GM12878 (cell line): ENCODE measurements at regions not wholly inside any gene's neighbourhood (a gene's known extent, or its start where the extent isn't known, plus 50 kb on each side); places are given as distances from the start of the nearest gene placed in this dataset.
"Not testable (repeated sequence)": the region's sequence is repeated elsewhere in the genome, so short reads cannot be mapped to it uniquely, and the experiment has no call there.

Experiments
- ATAC-seq: fragments of 200-7000 bp; cut with Tn5 transposase; 3 replicates; pipeline ENCODE4 v1.9.1; 2020; ENCODE audit warnings: mild to moderate bottlenecking, moderate library complexity
- BruUV-seq: library from RNA; stranded (reverse); fragments of 400-500 nt; replicated peaks from 2 replicates; lab custom pipeline; 2021; lab: Mats Ljungman, UMichigan
- CTCF ChIA-PET: fragments of 300-600 bp; sonication (Branson Sonifier 250); formaldehyde crosslinking; extraction: SDS; loops from one replicate; lab custom pipeline; 2021; ENCODE audit warnings: inconsistent platforms; lab: Yijun Ruan, JAX
- POLR2A ChIA-PET: fragments of 350-600 bp; formaldehyde crosslinking; extraction: SDS; loops from one replicate; lab custom pipeline; 2021; ENCODE audit warnings: inconsistent platforms; lab: Charles Lee
- RAD21 ChIA-PET: fragments of 300-600 bp; sonication (Branson Sonifier 250); formaldehyde crosslinking; loops from one replicate; lab custom pipeline; 2023; ENCODE audit warnings: antibody characterized with exemption; ENCODE audit not compliant: unreplicated experiment; lab: Charles Lee
- SMC1A ChIA-PET: fragments of 300-600 bp; sonication (Branson Sonifier 250); formaldehyde crosslinking; loops from one replicate; lab custom pipeline; 2023; ENCODE audit not compliant: unreplicated experiment, uncharacterized antibody; lab: Charles Lee
- DNase-seq: peaks from one replicate; pipeline ENCODE4 v3.0.0-alpha.2; 2011; ENCODE audit warnings: low read depth, low spot score
- FAIRE-seq: peaks from 3 replicates; lab custom pipeline; 2011; peaks lifted over from hg19 to GRCh38; lab: Jason Lieb, UNC
- H2AFZ ChIP-seq: 2 replicates; pipeline ENCODE4 v1.6.0; 2011; ENCODE audit warnings: low read depth, low read length, control low read depth; ENCODE audit not compliant: control insufficient read depth
- H3K27ac ChIP-seq: 2 replicates; pipeline ENCODE4 v1.5.1; 2011; ENCODE audit warnings: control low read depth; ENCODE audit not compliant: control insufficient read depth, insufficient read depth
- H3K27me3 ChIP-seq, 2 experiments: replicated peaks in 1 of 2; 2 replicates each; pipeline versions ENCODE4 v1.6.0 to v1.6.1; 2011; ENCODE audit warnings: low read length in 1 of 2; ENCODE audit not compliant: control insufficient read depth in 2 of 2, insufficient read depth in 2 of 2
- H3K36me3 ChIP-seq, 2 experiments: 2 replicates each; pipeline ENCODE4 v1.5.1; 2011; ENCODE audit warnings: low read length in 1 of 2; ENCODE audit not compliant: control insufficient read depth in 2 of 2, insufficient read depth in 2 of 2
- H3K4me1 ChIP-seq: 2 replicates; pipeline ENCODE4 v1.6.1; 2011; ENCODE audit warnings: mild to moderate bottlenecking, low read length, moderate library complexity, mixed read lengths; ENCODE audit not compliant: control insufficient read depth, insufficient read depth
- H3K4me2 ChIP-seq: 2 replicates; pipeline ENCODE4 v1.6.0; 2011; ENCODE audit warnings: control low read depth; ENCODE audit not compliant: control insufficient read depth, insufficient read depth
- H3K4me3 ChIP-seq: fragments of 200-600 bp; sonication (generic); 2 replicates; pipeline ENCODE4 v1.5.1; 2016
- H3K79me2 ChIP-seq: 2 replicates; pipeline ENCODE4 v1.6.0; 2011; ENCODE audit warnings: low read length; ENCODE audit not compliant: control insufficient read depth, insufficient read depth
- H3K9ac ChIP-seq: 2 replicates; pipeline ENCODE4 v1.8.0; 2011; ENCODE audit warnings: low read length, control low read depth, mixed read lengths; ENCODE audit not compliant: control insufficient read depth, insufficient read depth
- H3K9me3 ChIP-seq: replicated peaks from 3 replicates; pipeline ENCODE4 v1.5.1; 2011; ENCODE audit warnings: mild to moderate bottlenecking, low read length; ENCODE audit not compliant: control insufficient read depth, insufficient read depth
- H4K20me1 ChIP-seq: 2 replicates; pipeline ENCODE4 v1.6.0; 2011; ENCODE audit not compliant: control insufficient read depth, insufficient read depth
- CBX3 ChIP-seq: fragments of 200-600 bp; sonication (generic); IDR thresholded peaks from 2 replicates; pipeline ENCODE4 v1.6.1; 2016; ENCODE audit warnings: low read depth, borderline replicate concordance
- E2F8 ChIP-seq: fragments of 450-650 bp; IDR thresholded peaks from 2 replicates; pipeline ENCODE4 v1.6.1; 2018; ENCODE audit warnings: mild to moderate bottlenecking, low read depth, moderate library complexity; ENCODE audit not compliant: partially characterized antibody
- REST ChIP-seq: IDR thresholded peaks from 2 replicates; pipeline ENCODE4 v1.6.1; 2012; ENCODE audit warnings: mild to moderate bottlenecking, low read depth, low read length
- SIN3A ChIP-seq: IDR thresholded peaks from 2 replicates; pipeline ENCODE4 v1.6.1; 2012; ENCODE audit warnings: low read depth, low read length, improper control_type of control experiment
- STAT3 ChIP-seq: IDR thresholded peaks from 2 replicates; pipeline ENCODE4 v1.6.1; 2011; ENCODE audit warnings: low read depth, low read length, improper control_type of control experiment
- WGBS: methylation state at CpG from one replicate; pipeline ENCODE4 v1.1.6; 2016; ENCODE audit warnings: low lambda C conversion rate; ENCODE audit not compliant: insufficient replicate concordance, insufficient coverage; ENCODE audit errors: missing lambda C conversion rate; 5-methylcytosine and 5-hydroxymethylcytosine counted together
- in situ Hi-C: fragments of 300-500 bp; cut with MboI; formaldehyde crosslinking; loops from 9 replicates; pipeline ENCODE4 v1.14.3; 2018; ENCODE audit warnings: mixed read lengths
- intact Hi-C: fragments of 100-400 bp; cut with micrococcal nuclease; formaldehyde crosslinking; loops from one replicate; pipeline ENCODE4 v1.14.2; 2022; ENCODE audit not compliant: unreplicated experiment

GRCh38 chr22:11325767-11326166 lies 4202.2 kb upstream of the OR11H1 start (continued):
- no peak for TF ChIP-seq REST
- no peak for TF ChIP-seq STAT3
- TF ChIP-seq E2F8 = no peak
- TF ChIP-seq SIN3A = no peak

- 17% methylated on average over 6 of the region's 6 CpGs for WGBS
- H3K4me1 ChIP-seq, CTCF ChIA-PET, H3K9me3 ChIP-seq, ATAC-seq, intact Hi-C loops, H3K4me2 ChIP-seq, FAIRE-seq, H3K27me3 ChIP-seq, H3K27ac ChIP-seq, BruUV-seq, H3K4me3 ChIP-seq, DNase-seq, H3K9ac ChIP-seq, RAD21 ChIA-PET, POLR2A ChIA-PET, H4K20me1 ChIP-seq, H3K36me3 ChIP-seq, H3K79me2 ChIP-seq, H2AFZ ChIP-seq, SMC1A ChIA-PET, in situ Hi-C loops: not testable (repeated sequence)
- 0 out of 2 replicates have a peak, but pooled peaks have one; percentile 20 for TF ChIP-seq CBX3
These were observed 4186.5 kb upstream of the OR11H1 start for GRCh38 chr22:11341387-11342068.

DNA sequence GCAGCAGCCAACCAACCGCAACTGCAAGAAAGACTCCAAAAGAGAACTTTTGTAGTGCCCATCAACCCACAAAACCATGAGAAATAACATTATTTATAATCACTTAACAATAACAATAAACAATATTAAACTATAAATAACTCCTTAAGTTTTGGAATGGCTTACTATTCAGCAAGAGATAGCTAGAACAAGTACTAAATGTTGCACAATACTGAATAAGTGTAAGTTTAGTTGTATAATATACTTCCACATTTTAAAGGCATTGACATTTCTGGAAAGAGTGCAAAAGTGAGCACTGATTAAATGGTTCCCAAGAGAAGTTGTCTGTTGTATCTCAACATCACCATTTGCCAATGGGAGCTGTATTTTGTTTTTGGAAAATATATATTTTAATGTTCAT lies 4176.8 kb upstream of the OR11H1 start:
- POLR2A ChIA-PET, ATAC-seq, H3K4me1 ChIP-seq, H2AFZ ChIP-seq, FAIRE-seq, H3K9ac ChIP-seq, H3K9me3 ChIP-seq, H3K27me3 ChIP-seq, H4K20me1 ChIP-seq, DNase-seq, H3K36me3 ChIP-seq, SMC1A ChIA-PET, H3K4me2 ChIP-seq, in situ Hi-C loops, intact Hi-C loops, H3K79me2 ChIP-seq, H3K27ac ChIP-seq, RAD21 ChIA-PET, CTCF ChIA-PET, H3K4me3 ChIP-seq, BruUV-seq: not testable (repeated sequence)
- WGBS = 0% methylated on average over 1 of the region's 1 CpG
